Muscle of arm (tissue), 1 donor: ENCODE measurements at regions not wholly inside any gene's neighbourhood (a gene's known extent, or its start where the extent isn't known, plus 50 kb on each side); places are given as distances from the start of the nearest gene placed in this dataset.
"Not testable (repeated sequence)": the region's sequence is repeated elsewhere in the genome, so short reads cannot be mapped to it uniquely, and the experiment has no call there.

Source experiments
- DNase-seq: peaks from one replicate; pipeline ENCODE4 v3.0.0-alpha.2; 2013

DNA sequence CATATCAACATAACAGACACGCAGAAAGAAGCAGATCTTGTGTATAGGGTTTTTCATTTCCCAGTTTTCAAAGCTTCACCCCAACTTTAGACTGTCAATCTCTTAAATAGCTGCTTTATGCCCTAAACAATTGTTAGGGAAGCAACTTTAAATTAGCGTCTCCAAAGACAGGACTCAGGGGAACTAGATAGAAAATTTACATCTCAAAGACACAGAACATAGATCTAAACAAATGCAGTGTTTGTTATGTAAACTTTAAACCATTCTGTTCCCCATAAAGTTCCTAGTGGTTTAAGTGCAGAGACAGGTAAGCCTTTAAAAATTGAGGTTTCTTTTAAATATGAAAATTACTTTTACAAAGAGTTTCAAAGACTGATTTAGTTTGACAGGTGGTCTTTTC lies 379.2 kb upstream of the GHITM start:
- no peak for DNase-seq

GRCh38 chr10:83764666-83765065 lies 374.6 kb upstream of the GHITM start:
- no peak for DNase-seq

GRCh38 chr10:83765731-83766130 lies 373.6 kb upstream of the GHITM start:
- DNase-seq: no peak

DNA sequence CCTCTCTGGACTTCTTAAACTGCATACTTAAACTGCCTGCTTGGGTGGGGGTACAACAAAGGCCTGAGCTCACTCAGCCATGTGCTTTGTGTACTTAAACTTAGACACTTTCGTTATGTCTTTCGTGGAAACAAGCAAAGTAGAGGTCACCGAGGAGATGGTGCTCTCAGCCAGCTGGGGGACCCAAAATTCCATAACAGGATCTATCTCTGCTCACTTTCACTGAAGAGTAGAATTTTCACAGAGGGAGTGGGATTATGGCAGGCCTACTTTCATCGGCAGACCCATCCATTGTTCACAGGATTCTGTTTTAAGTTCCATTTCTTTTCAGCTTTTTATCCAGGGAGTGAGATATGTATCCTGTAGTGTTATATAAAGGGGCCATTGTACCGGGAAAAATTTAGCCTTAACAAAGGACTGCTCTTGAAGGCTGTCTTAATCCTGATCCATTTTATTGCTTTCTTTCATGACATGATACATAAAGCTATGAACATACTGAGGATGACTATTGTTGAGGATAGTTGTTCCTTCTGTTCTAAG lies 370.0 kb upstream of the GHITM start:
- DNase-seq: no peak

DNA sequence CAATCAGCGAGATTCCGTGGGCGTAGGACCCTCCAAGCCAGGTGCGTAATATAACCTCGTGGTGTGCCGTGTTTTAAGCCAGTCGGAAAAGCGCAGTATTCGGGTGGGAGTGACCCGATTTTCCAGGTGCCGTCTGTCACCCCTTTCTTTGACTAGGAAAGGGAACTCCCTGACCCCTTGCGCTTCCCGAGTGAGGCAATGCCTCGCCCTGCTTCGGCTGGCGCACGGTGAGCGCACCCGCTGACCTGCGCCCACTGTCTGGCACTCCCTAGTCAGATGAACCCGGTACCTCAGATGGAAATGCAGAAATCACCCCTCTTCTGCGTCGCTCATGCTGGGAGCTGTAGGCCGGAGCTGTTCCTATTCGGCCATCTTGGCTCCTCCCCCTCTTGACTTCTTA lies 352.6 kb upstream of the GHITM start:
- DNase-seq: not testable (repeated sequence)

- DNase-seq: no peak
Measured at GRCh38 chr10:83801983-83802382, 337.3 kb upstream of the GHITM start.

GRCh38 chr10:83806717-83807116 lies 332.6 kb upstream of the GHITM start:
- DNase-seq: no peak

- DNase-seq: no peak
Measured at GRCh38 chr10:83809001-83809400, 330.3 kb upstream of the GHITM start.

DNA sequence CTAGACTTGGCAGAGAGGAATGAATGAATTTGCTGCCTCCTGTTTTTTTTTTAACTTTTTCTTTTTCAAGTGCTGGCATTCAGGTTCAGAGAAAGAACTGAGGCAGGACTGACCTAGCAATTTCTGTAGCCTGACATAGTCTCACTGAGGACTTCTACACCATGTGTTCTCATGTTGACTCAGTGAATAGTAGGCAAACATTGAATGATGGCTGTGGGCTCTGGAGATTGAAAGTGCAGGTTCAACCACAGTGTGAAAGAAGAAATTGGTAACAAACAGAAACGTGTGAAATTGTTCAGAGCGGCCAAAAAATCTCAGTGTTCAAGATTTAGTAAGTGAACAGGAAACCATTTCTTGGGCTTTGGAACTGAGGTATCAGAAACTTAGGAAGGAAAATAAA lies 322.4 kb upstream of the GHITM start:
- no peak for DNase-seq

DNA sequence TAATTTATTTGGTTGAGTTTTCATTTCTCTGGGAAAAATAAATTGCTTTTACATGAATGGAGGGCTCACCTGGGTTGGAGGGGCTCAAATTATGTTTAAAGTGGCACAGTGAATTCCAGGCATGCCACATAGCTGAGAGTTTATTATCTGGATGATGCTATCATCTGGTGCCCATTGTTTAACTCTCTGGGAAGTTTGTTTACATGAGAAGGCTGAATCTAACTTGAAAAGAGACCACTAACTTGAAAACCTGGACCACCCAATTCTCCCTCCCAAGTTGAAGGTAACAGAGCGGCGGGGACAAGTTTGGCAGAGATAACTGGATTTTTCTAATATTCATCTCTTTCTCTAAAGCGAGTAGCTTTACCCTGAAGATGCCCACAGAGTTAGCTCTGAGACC lies 321.5 kb upstream of the GHITM start:
- DNase-seq: no peak

- DNase-seq: no peak
Measured at GRCh38 chr10:83819609-83820008, 319.7 kb upstream of the GHITM start.

DNA sequence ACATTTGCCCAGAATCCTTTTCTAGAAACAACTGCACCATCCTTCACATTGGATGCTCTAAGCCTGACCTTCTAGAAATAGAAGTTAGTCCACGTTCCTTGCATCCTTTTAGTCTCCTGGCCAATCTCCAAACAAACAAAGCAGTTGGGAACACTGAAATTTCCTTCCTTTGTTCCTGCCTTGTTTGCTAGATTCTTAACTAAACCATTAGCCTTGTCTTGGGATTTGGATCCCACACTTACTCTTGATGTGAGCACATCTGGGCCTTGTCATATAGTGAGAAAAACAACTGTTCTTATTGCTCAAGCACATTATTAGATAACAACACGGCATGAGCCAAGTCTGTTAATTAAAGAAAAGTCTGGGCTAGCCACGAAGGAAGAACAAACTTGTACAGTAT lies 319.3 kb upstream of the GHITM start:
- peak; percentile 26 for DNase-seq

DNA sequence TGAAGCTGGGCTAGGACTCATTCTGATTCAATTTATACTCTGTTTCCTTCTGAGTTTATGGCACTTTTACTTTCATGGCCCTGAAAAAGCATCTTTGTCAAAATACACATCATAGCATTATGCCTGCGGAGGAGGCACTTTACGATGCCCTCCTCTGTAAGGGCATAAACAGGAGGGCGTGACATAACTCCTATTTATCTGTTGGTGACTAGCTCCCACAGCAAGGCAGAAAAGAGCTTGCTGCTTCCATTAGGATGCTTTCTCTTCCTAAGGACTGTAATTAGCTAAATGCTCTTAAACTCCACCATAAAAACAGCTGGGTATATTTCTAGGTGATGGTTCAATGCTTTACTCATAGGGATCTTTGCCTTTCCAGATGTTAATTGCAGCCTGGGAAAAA lies 315.2 kb upstream of the GHITM start:
- no peak for DNase-seq

DNA sequence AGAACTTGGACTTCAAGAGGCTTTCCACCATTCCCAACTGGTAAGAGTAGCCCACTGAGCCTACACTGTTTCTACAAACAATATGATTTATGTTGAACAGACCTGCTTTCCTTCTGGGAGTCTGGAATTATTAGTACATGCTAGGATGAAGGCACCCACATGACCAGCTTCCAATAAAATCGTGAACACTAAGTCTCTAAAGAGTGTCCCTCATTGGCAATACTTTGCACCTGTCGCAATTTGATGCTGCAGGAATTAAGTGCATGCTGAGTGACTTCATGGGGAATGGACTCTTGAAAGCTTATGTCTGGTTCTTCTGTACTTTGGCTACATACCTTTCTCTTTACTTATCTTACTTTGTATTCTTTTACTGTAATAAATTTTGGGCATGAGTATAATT lies 305.2 kb upstream of the GHITM start:
- DNase-seq: no peak

GRCh38 chr10:83835945-83836745 lies 303.2 kb upstream of the GHITM start:
- peak; percentile 14 for DNase-seq

DNA sequence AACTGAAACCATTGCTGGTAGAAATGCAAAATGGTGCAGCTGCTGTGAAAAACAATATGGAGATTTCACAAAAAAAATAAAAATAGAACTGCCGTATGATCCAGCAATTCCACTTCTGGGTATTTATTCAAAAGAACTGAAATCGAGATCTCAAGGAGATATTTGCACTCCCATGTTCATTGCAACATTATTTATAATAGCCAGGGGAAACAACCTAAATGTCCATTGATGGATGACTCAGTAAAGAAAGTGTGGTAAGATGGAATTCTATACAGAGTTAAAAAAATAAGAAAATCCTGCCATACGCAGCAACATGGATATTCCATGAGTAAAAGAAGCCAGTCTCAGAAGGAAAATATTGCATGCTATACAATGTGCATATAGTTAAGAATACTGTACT lies 290.6 kb upstream of the GHITM start:
- no peak for DNase-seq

- DNase-seq: no peak
Measured at GRCh38 chr10:83849150-83849549, 290.2 kb upstream of the GHITM start.

DNA sequence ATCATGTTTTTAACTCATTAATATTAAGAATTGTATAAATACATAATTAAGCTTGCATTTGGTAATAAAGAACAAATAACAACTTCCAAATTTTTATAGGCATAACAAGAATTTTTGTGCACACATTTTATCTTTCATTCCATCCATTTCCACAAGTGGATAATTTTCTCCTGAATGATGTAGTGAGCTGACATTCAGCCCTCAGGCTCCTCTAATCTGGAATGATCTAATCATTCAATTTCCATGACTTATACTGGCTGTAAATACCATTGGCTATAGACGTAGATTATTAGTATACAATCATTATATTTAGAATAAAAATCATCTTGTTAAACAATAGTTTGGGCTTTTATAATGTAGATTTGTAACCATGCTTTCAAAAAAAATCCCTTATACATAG lies 287.2 kb upstream of the GHITM start:
- DNase-seq: no peak

- no peak for DNase-seq
Measured at GRCh38 chr10:83862723-83863122, 276.6 kb upstream of the GHITM start.

DNA sequence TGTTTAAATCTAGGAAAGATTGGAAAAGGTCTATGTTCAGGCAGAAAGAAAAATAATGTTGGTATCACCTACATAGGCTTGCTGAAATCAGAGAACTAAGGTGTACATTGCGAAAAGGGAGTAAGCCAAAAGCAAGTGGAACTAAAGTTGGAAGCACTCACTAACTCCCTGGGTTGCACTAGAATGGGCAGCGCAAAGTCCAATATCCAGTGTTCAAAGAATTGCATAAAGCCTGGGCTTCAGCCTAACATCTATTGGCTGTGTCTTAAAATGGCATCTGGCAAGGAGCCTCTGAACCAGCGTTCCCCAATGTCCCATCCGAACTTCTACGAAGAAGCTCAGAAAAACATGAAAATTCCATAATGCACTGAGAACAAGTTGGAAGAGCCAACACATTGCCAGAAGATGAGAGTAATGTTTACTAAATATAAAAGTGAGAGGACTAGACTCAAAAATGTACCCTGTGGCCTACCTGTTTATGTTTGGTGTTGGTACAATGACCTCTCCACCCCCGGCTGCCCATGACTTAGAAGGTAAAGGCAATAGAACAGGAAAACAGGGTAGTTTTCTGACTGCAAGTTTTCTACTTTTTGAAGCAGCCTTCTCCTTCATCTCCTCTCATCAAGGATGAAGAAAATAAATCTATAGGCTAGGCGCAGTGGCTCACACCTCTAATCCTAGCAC lies 275.9 kb upstream of the GHITM start:
- DNase-seq: no peak

- no peak for DNase-seq
Measured at GRCh38 chr10:83869898-83870297, 269.4 kb upstream of the GHITM start.

DNA sequence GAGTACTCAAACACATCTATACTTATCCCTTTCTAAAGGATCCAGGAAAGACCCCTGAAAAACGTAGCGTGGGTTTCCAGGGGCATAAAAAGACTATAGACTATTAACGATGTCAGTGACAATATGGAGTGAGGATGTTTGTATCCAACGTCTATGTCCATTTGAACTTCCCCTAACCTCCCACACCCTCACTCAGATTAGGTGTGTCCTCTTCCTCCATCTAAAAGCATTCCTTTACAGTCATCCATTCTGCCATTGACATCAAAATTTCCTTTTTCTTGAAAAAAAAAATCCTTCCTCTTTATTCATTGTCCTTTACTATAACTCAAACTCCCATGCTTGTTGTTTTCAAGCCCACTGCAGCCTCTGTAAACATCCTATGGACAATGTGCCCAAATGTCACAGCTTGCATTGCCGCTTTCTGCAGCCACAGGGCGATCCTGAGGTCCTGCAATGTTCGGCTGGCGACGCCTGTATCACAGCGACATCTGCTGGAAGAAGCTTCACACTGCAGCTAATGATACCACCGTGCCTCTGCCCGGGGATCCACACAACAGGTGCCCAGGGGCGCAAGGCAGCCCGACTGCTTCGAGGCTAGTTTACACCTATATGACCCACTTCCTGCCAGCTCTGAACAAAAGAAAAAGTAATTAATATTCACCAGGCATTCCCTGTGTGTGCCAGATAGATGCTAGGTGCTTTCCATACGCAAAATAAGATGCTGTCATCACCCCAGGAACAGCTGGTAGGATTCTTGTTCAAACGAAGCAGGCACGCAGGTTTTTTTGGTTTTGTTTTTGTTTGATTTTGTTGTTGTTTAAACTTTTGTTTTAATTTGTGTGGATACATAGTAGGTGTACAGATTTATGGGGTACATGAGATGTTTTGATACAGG lies 267.9 kb upstream of the GHITM start:
- peak; percentile 72 for DNase-seq
